ENCODE measurements at regions not wholly inside any gene's neighbourhood (a gene's known extent, or its start where the extent isn't known, plus 50 kb on each side); places are given as distances from the start of the nearest gene placed in this dataset.

DNA sequence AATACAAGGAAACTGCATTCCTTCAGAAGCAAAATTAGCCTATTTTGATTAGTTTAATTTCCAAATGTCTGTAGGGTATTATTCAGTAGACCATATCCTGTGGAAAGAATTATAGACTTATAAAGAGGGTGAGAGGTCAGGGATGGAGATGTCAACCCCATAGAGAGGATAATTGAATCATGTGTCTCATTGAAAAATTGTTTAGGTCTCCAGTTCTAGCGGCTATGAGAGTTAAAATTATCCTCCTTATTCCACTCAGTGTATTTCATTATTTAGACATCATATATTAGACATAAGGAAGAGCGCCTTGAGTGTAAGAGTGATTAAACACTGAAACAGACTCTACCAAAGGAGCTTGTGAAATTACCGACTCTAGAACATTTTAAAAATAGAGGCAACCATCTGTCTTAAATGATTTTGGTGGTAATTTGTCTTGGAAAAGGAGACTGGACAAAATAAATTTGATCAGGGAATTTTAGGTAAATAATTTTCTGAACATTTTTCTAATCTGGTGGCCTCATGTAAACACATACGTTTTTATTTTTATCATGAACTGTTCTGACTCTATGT, 654.4 kb upstream of the TENM3 start:
- Mint-ChIP-seq H3K27me3 (no peaks in the 10 kb centered on the region), H3K27ac (no peak overlapping the region), H3K36me3 (ENCODE audit: low read depth) (no peaks in the 10 kb centered on the region), H3K4me1 (no peaks in the 10 kb centered on the region), H3K9me3 (peaks cover 10% of the 10 kb centered on the region), H3K4me3 (no peak overlapping the region)
- no peak for ATAC-seq (replicated peaks)

DNA sequence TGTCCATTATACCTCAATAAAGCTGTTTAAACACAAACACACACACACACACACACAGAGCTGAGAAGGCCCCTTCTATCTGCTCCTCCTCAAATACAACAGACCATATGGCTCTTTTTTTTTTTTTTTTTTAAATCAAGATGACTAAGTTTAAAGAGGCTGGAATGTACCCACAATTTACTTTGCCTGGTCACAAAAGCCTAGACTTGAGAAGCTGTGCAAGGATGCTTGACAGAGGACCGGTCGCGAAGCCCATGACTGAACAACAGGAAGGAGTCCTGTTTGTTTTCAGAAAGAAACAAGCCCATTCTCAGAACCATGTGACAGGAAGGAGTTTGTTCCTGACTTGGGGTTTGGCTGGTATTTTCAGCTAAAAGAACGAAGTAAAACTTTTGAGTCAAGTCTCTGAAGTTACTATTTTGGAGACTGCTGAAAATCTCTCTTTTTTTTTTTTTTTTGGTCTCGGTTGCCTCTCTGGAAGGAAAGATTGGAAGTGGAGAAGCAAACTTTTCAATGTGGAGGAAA, 650.9 kb upstream of the TENM3 start:
- peaks cover 12% of the 10 kb centered on the region for H3K9me3 Mint-ChIP-seq
- no peaks in the 10 kb centered on the region for H3K27me3 Mint-ChIP-seq
- no peaks in the 10 kb centered on the region for H3K4me1 Mint-ChIP-seq
- H3K27ac Mint-ChIP-seq: no peak overlapping the region
- no peak overlapping the region for H3K4me3 Mint-ChIP-seq
- no peaks in the 10 kb centered on the region for H3K36me3 Mint-ChIP-seq (ENCODE audit: low read depth)
- ATAC-seq (replicated peaks): no peak

DNA sequence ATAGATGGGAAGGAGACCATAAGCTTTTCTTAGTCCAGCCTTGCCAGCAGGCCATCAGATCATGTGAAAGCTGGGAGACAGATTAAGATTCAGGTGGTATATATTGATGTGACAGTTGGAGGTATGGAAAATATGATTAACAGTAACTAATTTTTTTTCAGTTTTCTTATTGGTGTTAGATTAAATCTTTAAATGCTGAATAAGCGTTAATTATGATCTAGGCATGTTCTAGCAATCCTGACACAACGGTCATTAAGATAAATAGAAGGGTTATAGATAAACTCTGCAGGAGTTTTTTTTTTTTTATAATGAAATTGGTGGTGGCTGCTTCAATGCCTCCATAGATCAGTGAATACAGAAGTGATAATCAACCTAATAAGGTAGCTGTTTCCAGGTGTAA, 649.5 kb upstream of the TENM3 start:
- Mint-ChIP-seq H3K4me3 (no peak overlapping the region), H3K27me3 (no peaks in the 10 kb centered on the region), H3K36me3 (ENCODE audit: low read depth) (no peaks in the 10 kb centered on the region), H3K9me3 (peaks cover 5% of the 10 kb centered on the region), H3K27ac (no peak overlapping the region), H3K4me1 (no peaks in the 10 kb centered on the region)
- no peak for ATAC-seq (replicated peaks)

DNA sequence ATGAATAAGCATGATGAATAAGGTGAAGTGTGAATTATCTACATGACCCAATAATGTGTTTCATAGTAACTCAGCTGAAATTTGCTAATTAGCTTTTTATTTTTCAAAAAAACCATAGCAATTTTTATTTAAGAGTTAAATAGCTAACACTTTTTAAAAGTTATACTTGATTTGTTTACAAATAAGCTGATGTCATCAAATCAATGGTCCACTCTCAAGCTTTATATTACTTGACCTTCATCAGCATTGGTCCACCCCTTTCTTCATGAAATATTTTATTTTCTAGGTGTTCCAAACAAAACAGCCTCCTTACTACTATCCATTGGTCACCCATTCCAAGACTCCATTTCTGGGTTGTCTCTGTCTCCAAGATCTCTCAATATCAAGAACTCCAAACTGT, 649.0 kb upstream of the TENM3 start:
- Mint-ChIP-seq H3K27me3 (no peaks in the 10 kb centered on the region), H3K9me3 (peaks cover 4% of the 10 kb centered on the region), H3K36me3 (ENCODE audit: low read depth) (no peaks in the 10 kb centered on the region), H3K4me3 (no peak overlapping the region), H3K4me1 (no peaks in the 10 kb centered on the region), H3K27ac (no peak overlapping the region)
- no peak for ATAC-seq (replicated peaks)

DNA sequence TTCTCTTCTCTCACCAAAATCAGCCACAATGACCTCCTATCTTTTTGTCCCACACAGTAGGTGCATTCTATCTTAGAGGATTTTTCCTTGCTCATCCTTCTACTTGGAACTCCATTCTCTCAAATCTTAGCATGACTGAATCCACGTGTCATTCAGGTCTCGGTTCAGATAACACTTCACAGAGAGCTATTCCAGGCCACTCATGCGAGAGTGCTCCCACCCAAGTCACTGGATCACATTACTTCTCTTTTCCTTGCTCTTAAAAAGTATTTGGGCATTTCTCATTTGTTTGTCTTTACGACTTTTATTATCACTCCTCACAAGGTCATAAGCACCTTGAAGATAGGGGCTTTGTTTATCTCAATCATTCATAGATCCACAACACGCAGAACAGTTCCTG, 647.5 kb upstream of the TENM3 start:
- H3K4me3 Mint-ChIP-seq: no peak overlapping the region
- H3K36me3 Mint-ChIP-seq (ENCODE audit: low read depth): no peaks in the 10 kb centered on the region
- no peaks in the 10 kb centered on the region for H3K27me3 Mint-ChIP-seq
- ATAC-seq (replicated peaks): no peak
- H3K9me3 Mint-ChIP-seq: peaks cover 4% of the 10 kb centered on the region
- H3K4me1 Mint-ChIP-seq: no peaks in the 10 kb centered on the region
- no peak overlapping the region for H3K27ac Mint-ChIP-seq

DNA sequence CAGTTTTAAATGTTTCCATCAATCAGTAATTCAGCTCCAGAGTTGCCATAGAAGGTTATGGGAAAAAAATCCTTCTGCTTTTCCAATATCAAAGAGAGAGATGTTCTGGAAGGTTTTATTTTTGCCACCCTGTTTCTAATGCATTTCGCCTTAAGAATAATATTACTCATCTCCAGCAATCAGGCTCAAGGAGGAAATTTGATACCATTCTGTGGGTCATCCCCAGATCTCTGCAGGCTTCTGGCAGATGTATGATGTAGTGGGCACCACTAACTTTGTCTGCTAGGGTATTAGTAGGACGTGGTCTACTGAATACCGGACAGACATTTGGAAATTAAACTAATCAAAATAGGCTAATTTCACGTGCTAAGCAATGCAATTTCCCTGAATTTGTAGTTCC, 645.4 kb upstream of the TENM3 start:
- H3K27me3 Mint-ChIP-seq: no peaks in the 10 kb centered on the region
- no peak overlapping the region for H3K27ac Mint-ChIP-seq
- no peak overlapping the region for H3K4me3 Mint-ChIP-seq
- ATAC-seq (replicated peaks): no peak
- no peaks in the 10 kb centered on the region for H3K4me1 Mint-ChIP-seq
- H3K36me3 Mint-ChIP-seq (ENCODE audit: low read depth): no peaks in the 10 kb centered on the region
- peaks cover 4% of the 10 kb centered on the region for H3K9me3 Mint-ChIP-seq

DNA sequence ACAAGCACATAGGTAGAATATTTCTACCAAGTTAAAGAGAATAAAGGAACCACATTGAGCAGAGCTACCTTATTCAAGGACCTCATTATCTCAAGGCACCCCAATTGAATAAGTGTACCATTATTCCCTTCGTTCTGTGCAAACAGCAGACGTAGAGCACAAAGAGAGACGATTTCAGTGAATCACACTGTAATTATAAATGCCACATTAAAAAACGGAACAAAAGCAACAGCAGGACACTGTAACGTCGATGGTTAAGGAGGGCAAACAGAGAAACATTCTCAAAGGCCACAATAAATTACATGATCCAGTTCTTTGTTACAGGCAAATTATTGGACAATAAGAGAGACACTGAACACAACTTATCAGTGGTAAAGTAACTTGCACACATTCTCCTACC, 644.1 kb upstream of the TENM3 start:
- Mint-ChIP-seq H3K36me3 (ENCODE audit: low read depth) (no peaks in the 10 kb centered on the region), H3K9me3 (peaks cover 7% of the 10 kb centered on the region), H3K27me3 (no peaks in the 10 kb centered on the region), H3K4me1 (no peaks in the 10 kb centered on the region), H3K4me3 (no peak overlapping the region), H3K27ac (no peak overlapping the region)
- no peak for ATAC-seq (replicated peaks)

DNA sequence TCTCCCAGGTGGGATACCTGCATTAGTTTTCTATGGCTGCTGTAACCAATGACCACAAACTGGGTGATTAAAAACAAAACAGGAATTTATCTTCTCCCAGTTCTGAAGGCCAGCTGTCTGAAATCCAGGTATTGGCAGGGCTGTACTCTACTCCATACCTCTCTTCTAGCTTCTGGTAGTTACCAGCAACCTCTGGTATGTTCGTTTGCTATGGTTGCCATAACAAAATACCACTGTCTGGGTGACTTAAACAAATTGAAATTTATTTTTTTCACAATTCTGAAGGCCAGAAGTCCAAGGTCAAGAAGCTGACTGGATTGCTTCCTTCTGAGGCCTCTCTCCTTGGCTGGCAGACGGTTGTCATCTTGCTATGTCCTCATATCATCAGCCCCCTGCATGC, 642.1 kb upstream of the TENM3 start:
- Mint-ChIP-seq H3K9me3 (peaks cover 3% of the 10 kb centered on the region), H3K4me3 (no peak overlapping the region), H3K27me3 (no peaks in the 10 kb centered on the region), H3K36me3 (ENCODE audit: low read depth) (no peaks in the 10 kb centered on the region), H3K4me1 (no peaks in the 10 kb centered on the region), H3K27ac (no peak overlapping the region)
- no peak for ATAC-seq (replicated peaks)

DNA sequence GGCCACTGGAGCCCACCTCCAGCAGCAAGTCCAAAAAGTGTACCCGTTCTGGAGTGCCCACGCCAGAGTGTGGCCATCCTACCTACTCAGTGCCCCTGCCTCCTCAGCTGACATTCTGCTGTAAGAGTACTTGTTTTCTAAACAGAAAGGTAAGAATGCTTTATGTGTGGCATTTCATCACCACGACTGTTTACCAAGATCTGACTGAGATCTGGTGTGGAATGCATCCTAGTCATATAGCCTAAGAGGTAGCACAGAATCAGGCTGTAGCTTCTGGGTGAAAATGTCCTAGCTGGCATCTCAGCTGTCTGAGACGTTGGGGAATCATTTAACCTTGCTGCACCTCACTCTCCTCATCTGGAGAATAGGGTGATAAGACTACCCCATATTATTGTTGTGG, 638.7 kb upstream of the TENM3 start:
- Mint-ChIP-seq H3K36me3 (ENCODE audit: low read depth) (no peaks in the 10 kb centered on the region), H3K4me3 (no peak overlapping the region), H3K27ac (no peak overlapping the region), H3K4me1 (no peaks in the 10 kb centered on the region), H3K27me3 (no peaks in the 10 kb centered on the region), H3K9me3 (peaks cover 3% of the 10 kb centered on the region)
- ATAC-seq (replicated peaks): no peak

DNA sequence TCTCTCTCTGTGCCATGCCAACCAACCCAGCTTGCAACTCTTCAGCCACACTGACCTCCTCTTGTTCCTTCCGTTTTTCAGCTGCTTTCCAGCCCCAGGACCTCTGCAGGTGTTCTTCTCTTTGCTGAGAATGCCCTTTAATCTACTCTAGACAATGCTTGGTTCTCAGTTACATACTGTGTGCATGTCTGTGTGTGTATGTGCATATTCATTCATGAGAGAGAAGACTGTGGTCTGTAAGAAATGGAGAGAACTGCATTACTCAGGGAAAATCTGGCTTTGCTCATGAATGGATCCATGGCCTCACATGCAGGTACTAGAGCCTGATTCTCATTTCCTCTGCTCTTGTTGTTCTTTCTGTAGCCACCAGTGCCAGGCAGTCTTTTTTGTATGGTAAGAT, 636.9 kb upstream of the TENM3 start:
- H3K27me3 Mint-ChIP-seq: no peaks in the 10 kb centered on the region
- no peak overlapping the region for H3K27ac Mint-ChIP-seq
- H3K9me3 Mint-ChIP-seq: peaks cover 6% of the 10 kb centered on the region
- ATAC-seq (replicated peaks): no peak
- H3K36me3 Mint-ChIP-seq (ENCODE audit: low read depth): no peaks in the 10 kb centered on the region
- H3K4me3 Mint-ChIP-seq: no peak overlapping the region
- no peaks in the 10 kb centered on the region for H3K4me1 Mint-ChIP-seq

DNA sequence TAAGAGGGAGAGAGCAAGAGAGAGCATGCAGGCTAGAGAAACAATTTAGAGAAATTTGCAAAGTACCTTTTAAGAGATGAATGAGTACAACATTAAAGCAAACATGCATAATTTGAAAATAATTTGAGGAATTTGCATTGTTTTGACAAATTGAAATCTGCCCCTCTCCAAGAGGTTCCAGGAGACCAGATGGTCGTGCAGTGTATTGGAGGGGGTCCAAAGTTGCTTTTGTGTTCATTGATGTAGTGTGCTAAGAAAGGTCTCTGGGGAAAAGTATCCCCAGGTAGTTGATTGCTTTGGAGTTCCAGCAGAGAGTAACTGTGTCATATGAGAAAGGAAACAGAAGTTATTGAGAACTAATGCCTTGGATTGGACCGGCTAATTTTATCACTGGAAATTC, 635.0 kb upstream of the TENM3 start:
- Mint-ChIP-seq H3K27ac (no peak overlapping the region), H3K9me3 (peaks cover 5% of the 10 kb centered on the region), H3K36me3 (ENCODE audit: low read depth) (no peaks in the 10 kb centered on the region), H3K27me3 (no peaks in the 10 kb centered on the region), H3K4me3 (no peak overlapping the region), H3K4me1 (no peaks in the 10 kb centered on the region)
- no peak for ATAC-seq (replicated peaks)

DNA sequence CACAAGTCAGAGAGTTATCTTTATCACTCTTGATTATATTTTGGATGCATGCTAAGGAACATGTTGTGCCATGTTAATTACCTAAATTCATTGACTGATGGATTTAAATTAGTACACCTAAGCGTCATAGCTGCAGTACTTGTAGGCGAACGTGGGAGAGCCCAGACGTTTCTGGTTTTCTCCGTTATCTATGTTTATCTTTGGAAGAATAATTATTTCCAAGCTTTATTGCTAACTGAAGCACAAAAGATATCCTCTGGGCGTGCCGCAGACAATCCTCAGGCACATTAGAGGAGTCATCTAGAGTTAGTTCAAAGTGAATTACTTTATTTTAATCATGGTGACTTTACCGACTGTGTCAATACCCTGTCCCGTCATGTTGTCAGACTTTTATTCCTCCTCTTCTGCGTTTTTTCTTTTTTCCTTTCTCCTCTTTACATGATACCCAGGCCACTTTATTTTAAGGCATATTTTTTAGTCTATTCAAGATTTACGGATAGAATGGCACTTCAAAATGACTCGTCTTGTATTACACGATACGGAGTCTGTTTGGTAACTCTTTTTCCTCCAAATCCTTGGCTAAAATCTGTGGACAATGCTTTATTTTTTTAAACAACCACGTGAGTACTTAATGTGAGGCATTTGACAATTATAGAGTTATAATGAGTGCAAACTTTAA, 632.0 kb upstream of the TENM3 start:
- Mint-ChIP-seq H3K4me3 (no peak overlapping the region), H3K27ac (no peak overlapping the region), H3K9me3 (peaks cover 5% of the 10 kb centered on the region), H3K36me3 (ENCODE audit: low read depth) (no peaks in the 10 kb centered on the region), H3K27me3 (no peaks in the 10 kb centered on the region), H3K4me1 (no peaks in the 10 kb centered on the region)
- no peak for ATAC-seq (replicated peaks)

DNA sequence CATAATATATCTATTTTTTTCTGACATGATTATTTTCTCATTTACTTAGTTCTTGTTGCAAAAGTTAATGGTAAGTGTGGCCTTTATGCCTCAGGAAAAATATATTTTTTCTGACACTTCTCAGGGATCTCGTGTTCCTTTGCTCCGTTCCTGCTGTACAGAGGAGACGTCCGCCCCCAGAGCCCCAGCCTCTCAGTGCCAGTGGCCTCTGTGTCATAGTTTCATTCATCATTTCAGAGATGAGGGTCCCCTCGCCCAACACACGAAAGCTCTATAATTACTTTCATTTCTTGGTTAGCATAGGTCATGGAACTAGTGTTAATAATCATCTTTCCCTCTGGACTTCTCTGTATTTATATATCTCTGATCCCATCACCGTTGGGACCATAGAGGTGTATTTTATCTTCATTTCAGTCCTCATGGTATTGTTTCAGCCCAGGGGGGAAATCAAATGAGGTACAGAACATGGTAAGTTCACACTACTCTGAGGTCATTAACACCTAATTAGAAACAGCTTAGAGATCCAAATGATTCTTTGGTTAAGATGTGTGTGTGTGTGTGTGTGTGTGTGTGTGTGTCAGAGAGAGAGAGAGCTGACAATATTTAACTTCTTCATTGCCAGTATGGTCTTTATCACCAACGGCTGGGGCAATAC, 631.1 kb upstream of the TENM3 start:
- Mint-ChIP-seq H3K4me3 (no peak overlapping the region), H3K27ac (no peak overlapping the region), H3K36me3 (ENCODE audit: low read depth) (no peaks in the 10 kb centered on the region), H3K27me3 (no peaks in the 10 kb centered on the region), H3K4me1 (no peaks in the 10 kb centered on the region), H3K9me3 (peaks cover 5% of the 10 kb centered on the region)
- ATAC-seq (replicated peaks): no peak

DNA sequence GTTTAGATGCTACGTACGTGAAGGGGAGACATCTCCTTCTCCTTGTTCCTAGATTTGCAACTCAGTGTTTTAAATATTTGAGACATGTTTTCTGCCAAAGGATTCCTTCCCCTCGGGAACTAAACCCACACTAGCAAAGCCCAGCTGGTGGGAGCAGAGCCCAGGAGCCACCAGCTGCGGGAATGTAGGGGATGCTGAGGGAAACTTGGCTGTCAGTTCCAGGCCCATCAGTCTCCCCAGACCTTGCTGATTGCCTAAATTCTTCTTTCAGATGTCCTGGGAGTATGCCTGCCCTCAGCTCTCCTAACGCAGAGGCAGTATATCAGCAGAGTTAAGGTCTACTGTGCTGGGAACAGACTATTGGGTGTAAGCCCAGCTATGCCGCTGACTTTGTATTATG, 630.0 kb upstream of the TENM3 start:
- ATAC-seq (replicated peaks): no peak

DNA sequence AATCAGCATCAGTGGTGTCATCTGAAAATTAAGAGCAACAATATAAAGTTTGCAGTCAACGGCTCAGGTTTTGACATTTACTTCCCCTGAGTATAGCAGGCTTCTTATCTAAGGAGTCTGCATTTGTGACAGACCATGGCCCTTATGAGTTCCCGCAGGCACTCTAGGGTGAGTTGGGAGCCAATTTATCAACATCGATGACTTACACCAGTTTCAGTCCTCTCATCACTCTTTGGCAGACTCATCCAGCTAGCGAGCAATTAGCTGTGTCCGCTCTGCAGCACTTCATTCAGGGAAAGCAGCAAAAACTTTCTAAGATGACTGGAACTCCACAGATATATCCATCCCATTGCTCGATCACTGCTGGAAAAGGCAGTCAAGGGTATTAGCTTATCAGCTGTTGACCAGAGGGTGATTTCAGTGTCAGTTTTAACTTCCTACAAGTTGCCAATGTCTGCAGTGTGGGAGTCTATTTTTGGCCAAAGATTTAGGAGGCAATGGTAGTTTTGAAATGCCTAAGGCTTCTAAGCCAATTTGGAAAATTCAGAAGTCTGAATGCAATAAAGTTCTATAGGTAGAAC, 625.1 kb upstream of the TENM3 start:
- Mint-ChIP-seq H3K27me3 (no peaks in the 10 kb centered on the region), H3K4me1 (no peaks in the 10 kb centered on the region), H3K36me3 (ENCODE audit: low read depth) (no peaks in the 10 kb centered on the region), H3K27ac (no peak overlapping the region), H3K4me3 (no peak overlapping the region), H3K9me3 (peaks cover 3% of the 10 kb centered on the region)
- no peak for ATAC-seq (replicated peaks)

More for the DNA sequence above, 630.0 kb upstream of the TENM3 start:
- Mint-ChIP-seq H3K4me3 (no peak overlapping the region), H3K4me1 (no peaks in the 10 kb centered on the region), H3K27me3 (no peaks in the 10 kb centered on the region), H3K9me3 (peaks cover 5% of the 10 kb centered on the region), H3K27ac (no peak overlapping the region), H3K36me3 (ENCODE audit: low read depth) (no peaks in the 10 kb centered on the region)
